Stimulated activated CD8-positive, alpha-beta memory T cell treated with anti-CD3 and anti-CD28 coated beads, Interleukin-7, amount 100 ng/mL, for 1 hour (primary cell): ENCODE measurements at regions not wholly inside any gene's neighbourhood (a gene's known extent, or its start where the extent isn't known, plus 50 kb on each side); places are given as distances from the start of the nearest gene placed in this dataset.

Experiments
- DNase-seq, 2 donors: peaks; one replicate each; pipeline ENCODE4 v3.0.0-alpha.2; 2020; ENCODE audit warnings: low read depth in 2 of 2

- DNase-seq, result no peak
Observed at GRCh38 chr15:35596285-35596684, 50.3 kb upstream of the DPH6 start.

- no peak for DNase-seq
Observed at GRCh38 chr15:35602836-35603235, 56.9 kb upstream of the DPH6 start.

DNA sequence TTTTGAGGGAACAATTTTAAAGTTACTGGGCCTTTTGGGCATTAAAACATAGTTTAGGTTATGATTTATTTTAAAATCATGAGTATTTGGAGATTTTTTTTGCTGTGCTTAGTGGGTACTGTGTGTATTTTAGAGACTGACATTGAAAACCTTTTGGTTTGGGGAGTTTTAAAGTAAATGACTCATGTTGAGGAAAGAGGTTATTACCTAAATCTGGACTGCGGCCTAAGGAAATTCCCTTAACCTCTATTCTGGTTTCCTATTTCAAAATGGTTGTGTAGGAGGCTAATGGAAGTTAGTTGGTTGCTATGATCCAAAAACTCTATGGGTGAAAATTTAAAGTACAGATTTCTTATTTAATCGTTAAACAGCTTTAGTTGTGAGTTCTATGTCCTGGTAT is 57.3 kb upstream of the DPH6 start:
- no peak for DNase-seq

DNA sequence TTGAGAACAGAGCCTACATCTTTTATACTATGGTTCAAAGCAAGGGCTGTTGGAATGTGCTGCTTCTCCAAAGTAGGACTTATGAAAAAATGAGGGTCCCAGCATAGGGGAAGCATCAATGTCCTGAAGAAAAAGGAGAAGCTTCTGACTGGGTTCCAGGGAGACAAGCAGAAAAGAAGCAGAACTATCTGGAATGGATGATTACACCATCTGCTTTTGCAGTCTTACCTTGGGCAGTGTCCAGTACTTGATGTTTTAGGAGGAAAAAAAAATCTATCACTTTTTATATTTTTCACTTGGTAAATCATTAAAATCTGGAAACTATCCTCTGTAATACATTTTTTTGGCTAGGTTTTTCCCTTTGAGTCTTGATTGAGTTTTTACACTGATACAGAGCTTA is 57.9 kb upstream of the DPH6 start:
- no peak for DNase-seq

- DNase-seq, result no peak
Observed at GRCh38 chr15:35605764-35606449, 59.9 kb upstream of the DPH6 start.

- DNase-seq, result no peak
Observed at GRCh38 chr15:35606450-35606779, 60.5 kb upstream of the DPH6 start.

DNA sequence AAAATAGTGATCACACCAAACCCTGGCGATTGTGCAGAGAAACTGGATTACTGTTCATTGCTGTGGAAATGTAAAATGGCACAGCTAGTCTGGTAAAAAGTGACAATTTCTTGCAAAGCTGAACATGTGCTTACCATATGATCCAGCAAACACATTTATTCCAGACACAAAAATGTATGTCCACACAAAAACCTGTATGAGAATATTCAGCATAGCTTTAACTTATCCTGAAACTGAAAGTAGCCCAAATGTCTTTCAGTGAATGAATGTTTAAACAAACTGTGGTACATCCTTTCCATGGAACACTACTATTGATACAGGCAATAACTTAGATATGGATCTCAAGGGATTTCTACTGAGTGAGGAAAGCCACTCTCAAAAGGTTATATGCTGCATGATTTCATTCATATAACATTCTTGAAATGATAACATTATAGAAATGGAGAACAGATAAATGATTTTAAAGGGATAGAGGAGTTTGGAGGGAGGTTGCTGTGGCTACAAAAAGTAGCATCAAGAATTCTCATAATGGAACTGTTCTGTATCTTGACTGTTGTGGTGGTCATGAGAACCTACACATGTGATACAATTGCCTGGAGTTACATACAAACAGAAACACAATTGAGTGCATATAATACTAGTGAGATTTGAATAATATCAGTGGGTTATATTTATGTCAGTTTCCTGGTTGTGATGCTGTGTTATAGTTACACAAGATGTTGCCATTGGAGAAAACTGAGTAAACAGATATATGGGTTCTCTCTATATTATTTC is 70.7 kb upstream of the DPH6 start:
- no peak for DNase-seq

GRCh38 chr15:35618260-35619188 is 72.6 kb upstream of the DPH6 start:
- no peak for DNase-seq

DNA sequence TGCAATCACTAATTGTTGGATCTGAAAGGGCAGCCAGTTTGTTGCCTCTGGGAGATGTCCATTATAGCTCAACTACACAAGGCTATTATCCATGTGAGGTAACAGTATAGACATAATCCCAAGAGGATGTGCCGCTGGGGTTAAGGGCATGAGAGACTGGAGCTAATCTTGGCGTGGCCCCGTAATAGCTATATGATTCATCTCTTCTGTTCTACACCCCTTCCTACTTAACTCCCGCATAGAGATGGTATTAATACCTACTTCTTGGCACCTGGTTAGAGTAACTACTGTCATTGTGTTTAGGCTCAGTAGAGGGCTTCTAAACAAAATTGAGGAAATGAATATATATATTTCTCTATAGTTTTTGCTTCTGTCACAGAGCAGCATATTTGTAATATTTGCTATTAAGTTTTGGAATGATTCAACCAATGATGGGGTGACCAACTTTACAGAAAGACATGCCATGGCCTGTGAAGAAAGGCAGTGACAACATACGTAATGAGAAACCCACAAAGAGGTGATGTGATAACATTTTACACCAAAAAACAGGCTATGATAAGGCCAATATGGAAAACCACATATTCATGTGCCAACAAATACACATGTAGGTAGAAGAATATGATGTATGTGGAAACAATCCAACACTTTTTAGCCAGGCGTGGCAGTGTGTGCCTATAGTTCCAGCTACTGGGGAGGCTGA is 76.8 kb upstream of the DPH6 start:
- DNase-seq, result no peak

DNA sequence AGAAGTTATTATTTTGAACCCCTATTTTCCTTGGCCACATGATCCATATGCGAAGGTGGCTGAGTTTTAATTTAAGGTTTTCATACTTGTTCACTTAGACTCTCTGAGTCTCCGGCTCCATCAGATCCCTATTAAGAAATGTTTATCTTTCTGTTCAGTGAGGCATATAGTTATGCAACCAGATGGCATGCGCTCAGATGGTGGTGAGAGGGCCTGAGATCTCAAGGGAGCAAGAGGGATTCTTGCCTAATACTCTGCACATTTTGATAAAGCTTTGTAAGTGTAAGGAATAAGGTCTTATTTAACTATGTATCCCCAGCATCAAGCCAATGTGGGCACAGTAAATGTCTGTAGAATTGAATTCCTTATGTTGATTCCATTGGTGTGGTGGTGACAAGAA is 78.9 kb upstream of the DPH6 start:
- no peak for DNase-seq

GRCh38 chr15:35626571-35627318 is 80.8 kb upstream of the DPH6 start:
- no peak for DNase-seq

DNA sequence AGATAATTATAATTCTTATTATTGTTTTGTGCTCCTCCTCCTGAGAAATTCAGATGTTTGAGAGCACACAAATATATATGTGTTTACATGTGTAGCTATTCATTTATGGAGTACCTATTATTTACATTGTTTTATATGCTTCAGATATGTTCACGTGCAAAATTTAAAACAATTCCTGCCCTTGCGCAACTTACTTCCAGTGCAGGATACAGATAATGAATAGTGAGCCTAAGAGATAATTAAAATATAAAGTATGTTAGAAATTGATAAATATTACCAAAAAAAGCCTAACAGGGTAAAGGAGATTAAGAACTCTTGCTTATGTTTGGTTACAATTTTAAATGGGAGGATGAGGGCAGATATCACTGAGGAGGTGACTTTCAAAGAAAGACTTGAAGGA is 81.7 kb upstream of the DPH6 start:
- no peak for DNase-seq

GRCh38 chr15:35629766-35630165 is 83.8 kb upstream of the DPH6 start:
- no peak for DNase-seq

- DNase-seq, result no peak
Observed at GRCh38 chr15:35630532-35630931, 84.6 kb upstream of the DPH6 start.

DNA sequence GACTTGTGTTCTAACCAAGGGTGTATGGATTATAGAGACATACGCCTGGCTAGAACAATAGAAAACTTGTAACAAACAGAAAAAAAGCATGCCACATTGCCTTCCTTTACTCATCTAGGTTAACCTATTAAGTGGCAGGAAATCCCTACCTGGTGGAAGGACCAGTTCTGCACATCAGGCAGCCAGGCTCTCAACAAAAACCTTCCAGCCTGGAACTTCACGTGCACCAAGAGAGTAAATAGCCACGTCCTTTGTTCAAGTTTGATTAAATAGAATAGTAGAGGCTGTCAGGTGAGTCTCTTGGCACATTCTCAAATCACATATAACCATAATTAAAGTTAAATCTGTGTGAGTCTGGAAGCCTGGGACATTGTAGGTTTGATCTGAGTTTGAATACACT is 85.0 kb upstream of the DPH6 start:
- DNase-seq, result no peak

DNA sequence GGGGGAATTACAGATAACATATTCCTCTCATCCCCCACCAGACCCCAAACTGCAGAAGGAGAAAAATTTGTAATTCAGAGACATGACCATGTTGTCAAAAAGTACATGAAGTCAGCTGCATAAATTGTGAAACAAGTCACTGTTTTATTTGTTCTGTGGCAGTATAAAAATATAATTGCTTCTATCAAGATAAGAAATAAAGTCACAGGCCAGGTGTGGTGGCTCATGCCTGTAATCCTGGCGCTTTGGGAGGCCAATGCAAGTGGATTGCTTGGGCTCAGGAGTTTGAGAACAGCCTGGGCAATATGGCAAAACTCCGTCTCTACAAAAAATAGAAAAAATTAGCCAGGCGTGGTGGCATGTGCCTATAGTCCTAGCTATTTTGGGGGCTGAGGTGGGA is 87.7 kb upstream of the DPH6 start:
- no peak for DNase-seq

GRCh38 chr15:35646790-35647189 is 100.8 kb upstream of the DPH6 start:
- DNase-seq, result no peak

- no peak for DNase-seq
Observed at GRCh38 chr15:35647303-35647702, 101.3 kb upstream of the DPH6 start.

- DNase-seq, result no peak
Observed at GRCh38 chr15:35648941-35649340, 103.0 kb upstream of the DPH6 start.

- DNase-seq, result no peak
Observed at GRCh38 chr15:35649575-35649974, 103.6 kb upstream of the DPH6 start.

DNA sequence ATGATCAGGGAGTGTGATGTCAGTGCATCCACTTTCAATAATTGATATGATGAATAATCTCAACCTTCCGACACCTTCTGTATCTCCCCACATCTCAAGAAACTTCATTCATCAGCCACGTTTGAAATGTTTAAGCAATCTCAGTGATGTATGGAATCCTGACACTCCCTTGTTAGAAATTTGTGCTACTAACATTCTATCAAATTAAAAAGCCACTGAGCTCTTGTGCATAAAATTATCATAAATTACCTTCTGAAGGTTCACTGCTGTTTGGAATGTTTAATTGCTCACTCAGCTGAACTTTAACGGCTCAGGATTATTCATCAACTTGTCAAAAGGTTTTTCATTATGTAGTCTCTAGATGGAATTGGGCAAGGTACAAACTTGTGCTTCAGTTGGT is 108.4 kb upstream of the DPH6 start:
- no peak for DNase-seq
